HCT116 (cell line): ENCODE measurements at regions not wholly inside any gene's neighbourhood (a gene's known extent, or its start where the extent isn't known, plus 50 kb on each side); places are given as distances from the start of the nearest gene placed in this dataset.

Source experiments
- ATAC-seq: fragments of 200-7000 bp; cut with Tn5 transposase; 2 replicates; pipeline ENCODE4 v1.9.1; 2020; ENCODE audit warnings: mild to moderate bottlenecking, moderate library complexity
- BruUV-seq: library from RNA; stranded (reverse); fragments of 400-500 nt; replicated peaks from 2 replicates; lab custom pipeline; 2021; lab: Mats Ljungman, UMichigan
- CTCF ChIA-PET: fragments of 300-600 bp; sonication (Branson Sonifier 250); formaldehyde crosslinking; loops from one replicate; lab custom pipeline; 2021; ENCODE audit warnings: antibody characterized with exemption; lab: Charles Lee
- POLR2A ChIA-PET: fragments of 300-600, 350-600 bp; sonication (Branson Sonifier 250); formaldehyde crosslinking; loops from one replicate; lab custom pipeline; 2021; ENCODE audit warnings: antibody characterized with exemption; lab: Charles Lee
- RAD21 ChIA-PET, 2 experiments: fragments of 300-600 bp; sonication (Branson Sonifier 250); formaldehyde crosslinking; loops; one replicate each; lab custom pipeline; 2023; ENCODE audit warnings: low total read pairs in 2 of 2; ENCODE audit not compliant: uncharacterized antibody in 2 of 2, unreplicated experiment in 2 of 2, low non-redundant PET in 1 of 2; lab: Charles Lee
- DNase-seq: peaks from one replicate; pipeline ENCODE4 v3.0.0-alpha.2; 2010; ENCODE audit warnings: low read depth, low spot score
- H2AFZ ChIP-seq: fragments of 200-600 bp; shearing (Covaris generic), sonication (generic); 2 replicates; pipeline ENCODE4 v1.6.1; 2017; ENCODE audit warnings: low read depth, mixed run types, mixed read lengths, antibody characterized with exemption, low read length; ENCODE audit not compliant: poor library complexity, severe bottlenecking
- H3K27ac ChIP-seq: 2 replicates; pipeline ENCODE4 v1.5.1; 2012; ENCODE audit warnings: low read depth, low read length
- H3K27me3 ChIP-seq: fragments of 200-600 bp; sonication (generic); 2 replicates; pipeline ENCODE4 v1.6.1; 2016; ENCODE audit warnings: mixed run types, low read length, mixed read lengths; ENCODE audit not compliant: insufficient read depth
- H3K36me3 ChIP-seq, 2 experiments: fragments of 200-500 bp in 1 of 2; fragments of 200-600 bp in 1 of 2; sonication (Bioruptor generic) in 1 of 2; sonication (generic) in 1 of 2; 2 replicates each; pipeline versions ENCODE4 v1.5.1 to v1.6.1; 2014 to 2016; ENCODE audit warnings: low read length in 2 of 2, inconsistent platforms in 1 of 2, mixed read lengths in 1 of 2, mixed run types in 1 of 2; ENCODE audit not compliant: insufficient read depth in 2 of 2, control insufficient read depth in 1 of 2
- H3K4me1 ChIP-seq, 2 experiments: fragments of 200-600 bp in 1 of 2; sonication (generic) in 1 of 2; 2 replicates each; pipeline versions ENCODE4 v1.5.1 to v1.6.1; 2012 to 2017; ENCODE audit warnings: low read length in 2 of 2, inconsistent platforms in 1 of 2, mild to moderate bottlenecking in 1 of 2, mixed read lengths in 1 of 2, mixed run types in 1 of 2, moderate library complexity in 1 of 2; ENCODE audit not compliant: insufficient read depth in 2 of 2, control insufficient read depth in 1 of 2
- H3K4me2 ChIP-seq: fragments of 200-600 bp; sonication (generic); 2 replicates; pipeline ENCODE4 v1.6.1; 2017; ENCODE audit warnings: mixed run types, low read length, mixed read lengths
- H3K4me3 ChIP-seq, 2 experiments: fragments of 200-600 bp in 1 of 2; sonication (generic) in 1 of 2; replicated peaks in 1 of 2; 2 replicates each; pipeline ENCODE4 v1.5.1; 2011 to 2016; ENCODE audit warnings: low read length in 2 of 2, control low read depth in 1 of 2, low read depth in 1 of 2, mild to moderate bottlenecking in 1 of 2, mixed read lengths in 1 of 2, mixed run types in 1 of 2
- H3K79me2 ChIP-seq: fragments of 200-600 bp; sonication (generic); 2 replicates; pipeline ENCODE4 v1.6.1; 2017; ENCODE audit warnings: mild to moderate bottlenecking, mixed run types, low read length, moderate library complexity, mixed read lengths; ENCODE audit not compliant: insufficient read depth
- H3K9ac ChIP-seq: fragments of 200-600 bp; sonication (generic); 2 replicates; pipeline ENCODE4 v1.6.1; 2016; ENCODE audit warnings: low read length, mixed read lengths
- H3K9me2 ChIP-seq: fragments of 200-600 bp; sonication (generic), shearing (Covaris generic); 2 replicates; pipeline ENCODE4 v1.6.1; 2017; ENCODE audit warnings: mixed run types, mild to moderate bottlenecking, moderate library complexity; ENCODE audit not compliant: insufficient read depth
- H3K9me3 ChIP-seq, 2 experiments: fragments of 200-500 bp in 1 of 2; fragments of 200-600 bp in 1 of 2; sonication (Bioruptor generic) in 1 of 2; sonication (generic) in 1 of 2; 2 replicates each; pipeline ENCODE4 v1.6.1; 2014 to 2017; ENCODE audit warnings: low read length in 2 of 2, mixed read lengths in 2 of 2, inconsistent platforms in 1 of 2, low read depth in 1 of 2, mild to moderate bottlenecking in 1 of 2, mixed run types in 1 of 2, moderate library complexity in 1 of 2; ENCODE audit not compliant: control insufficient read depth in 1 of 2, insufficient read depth in 1 of 2
- H4K20me1 ChIP-seq: fragments of 200-600 bp; sonication (generic), shearing (Covaris generic); 2 replicates; pipeline ENCODE4 v1.6.1; 2017; ENCODE audit warnings: mixed run types, mild to moderate bottlenecking, moderate library complexity; ENCODE audit not compliant: insufficient read depth
- CBX3 ChIP-seq: IDR thresholded peaks from 2 replicates; pipeline ENCODE4 v1.6.1; 2012; ENCODE audit warnings: low read depth
- EGR1 ChIP-seq: IDR thresholded peaks from 2 replicates; pipeline ENCODE4 v1.6.1; 2012; ENCODE audit warnings: low read depth
- ELF1 ChIP-seq: IDR thresholded peaks from 2 replicates; pipeline ENCODE4 v1.6.1; 2012; ENCODE audit warnings: low read depth, borderline replicate concordance
- EZH2phosphoT487 ChIP-seq: fragments of 200-600 bp; IDR thresholded peaks from 2 replicates; pipeline ENCODE4 v1.6.1; 2018; ENCODE audit warnings: antibody characterized with exemption, borderline replicate concordance
- FOSL1 ChIP-seq: IDR thresholded peaks from 2 replicates; pipeline ENCODE4 v1.6.1; 2012; ENCODE audit warnings: low read depth
- JUND ChIP-seq: IDR thresholded peaks from 2 replicates; pipeline ENCODE4 v1.6.1; 2012
- RAD21 ChIP-seq: IDR thresholded peaks from 2 replicates; pipeline ENCODE4 v1.6.1; 2012; ENCODE audit warnings: low read depth, mild to moderate bottlenecking
- SIN3A ChIP-seq: IDR thresholded peaks from 2 replicates; pipeline ENCODE4 v1.6.1; 2012; ENCODE audit warnings: low read depth
- SP1 ChIP-seq: IDR thresholded peaks from 2 replicates; pipeline ENCODE4 v1.6.1; 2012; ENCODE audit warnings: low read depth
- SRF ChIP-seq: IDR thresholded peaks from 2 replicates; pipeline ENCODE4 v1.6.1; 2012; ENCODE audit warnings: low read depth
- ZFX ChIP-seq: fragments of 450-650 bp; IDR thresholded peaks from 2 replicates; pipeline ENCODE4 v1.6.1; 2017
- intact Hi-C: fragments of 100-400 bp; cut with micrococcal nuclease; formaldehyde crosslinking; loops from 2 replicates; pipeline ENCODE4 v1.10.0; 2022
- TF ChIP-seq, protein P1 (sequence below): IDR thresholded peaks from 2 replicates; pipeline ENCODE4 v1.6.1; 2012; ENCODE audit warnings: low read depth
- TF ChIP-seq, protein P2 (sequence below): IDR thresholded peaks from 2 replicates; pipeline ENCODE4 v1.6.1; 2011; ENCODE audit warnings: mild to moderate bottlenecking, low read length, moderate library complexity; ENCODE audit not compliant: insufficient replicate concordance; ENCODE audit errors: extremely low read depth
- TF ChIP-seq, protein P3 (sequence below): IDR thresholded peaks from 2 replicates; pipeline ENCODE4 v1.6.1; 2012

DNA sequence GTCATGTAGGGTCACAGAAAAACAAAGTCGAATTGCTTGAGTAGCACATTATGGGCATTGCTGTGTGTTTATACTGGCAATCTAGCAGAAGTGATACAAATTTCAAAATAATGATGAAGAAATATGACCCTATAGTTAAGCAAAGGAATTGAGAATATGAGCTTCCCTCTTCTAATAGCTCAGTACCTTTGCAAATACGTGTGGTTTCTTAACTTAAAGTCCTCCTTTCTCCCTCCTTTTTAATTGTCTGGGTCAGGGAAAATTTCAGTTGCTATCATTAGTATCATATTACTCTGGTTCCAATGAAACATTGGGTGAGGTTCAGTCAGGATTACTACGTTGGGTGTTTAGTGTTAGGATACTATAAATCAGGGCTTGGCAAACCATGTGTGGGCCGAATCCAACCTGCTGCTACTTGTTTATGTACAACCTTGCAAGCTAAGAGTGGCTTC lies 166.8 kb upstream of the CARMIL1 start (continued):
- TF ChIP-seq, protein P1, sequence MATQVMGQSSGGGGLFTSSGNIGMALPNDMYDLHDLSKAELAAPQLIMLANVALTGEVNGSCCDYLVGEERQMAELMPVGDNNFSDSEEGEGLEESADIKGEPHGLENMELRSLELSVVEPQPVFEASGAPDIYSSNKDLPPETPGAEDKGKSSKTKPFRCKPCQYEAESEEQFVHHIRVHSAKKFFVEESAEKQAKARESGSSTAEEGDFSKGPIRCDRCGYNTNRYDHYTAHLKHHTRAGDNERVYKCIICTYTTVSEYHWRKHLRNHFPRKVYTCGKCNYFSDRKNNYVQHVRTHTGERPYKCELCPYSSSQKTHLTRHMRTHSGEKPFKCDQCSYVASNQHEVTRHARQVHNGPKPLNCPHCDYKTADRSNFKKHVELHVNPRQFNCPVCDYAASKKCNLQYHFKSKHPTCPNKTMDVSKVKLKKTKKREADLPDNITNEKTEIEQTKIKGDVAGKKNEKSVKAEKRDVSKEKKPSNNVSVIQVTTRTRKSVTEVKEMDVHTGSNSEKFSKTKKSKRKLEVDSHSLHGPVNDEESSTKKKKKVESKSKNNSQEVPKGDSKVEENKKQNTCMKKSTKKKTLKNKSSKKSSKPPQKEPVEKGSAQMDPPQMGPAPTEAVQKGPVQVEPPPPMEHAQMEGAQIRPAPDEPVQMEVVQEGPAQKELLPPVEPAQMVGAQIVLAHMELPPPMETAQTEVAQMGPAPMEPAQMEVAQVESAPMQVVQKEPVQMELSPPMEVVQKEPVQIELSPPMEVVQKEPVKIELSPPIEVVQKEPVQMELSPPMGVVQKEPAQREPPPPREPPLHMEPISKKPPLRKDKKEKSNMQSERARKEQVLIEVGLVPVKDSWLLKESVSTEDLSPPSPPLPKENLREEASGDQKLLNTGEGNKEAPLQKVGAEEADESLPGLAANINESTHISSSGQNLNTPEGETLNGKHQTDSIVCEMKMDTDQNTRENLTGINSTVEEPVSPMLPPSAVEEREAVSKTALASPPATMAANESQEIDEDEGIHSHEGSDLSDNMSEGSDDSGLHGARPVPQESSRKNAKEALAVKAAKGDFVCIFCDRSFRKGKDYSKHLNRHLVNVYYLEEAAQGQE = no peak
- no peak for TF ChIP-seq ELF1
- no peak for TF ChIP-seq JUND
- no peak for TF ChIP-seq SIN3A
- TF ChIP-seq, protein P2, sequence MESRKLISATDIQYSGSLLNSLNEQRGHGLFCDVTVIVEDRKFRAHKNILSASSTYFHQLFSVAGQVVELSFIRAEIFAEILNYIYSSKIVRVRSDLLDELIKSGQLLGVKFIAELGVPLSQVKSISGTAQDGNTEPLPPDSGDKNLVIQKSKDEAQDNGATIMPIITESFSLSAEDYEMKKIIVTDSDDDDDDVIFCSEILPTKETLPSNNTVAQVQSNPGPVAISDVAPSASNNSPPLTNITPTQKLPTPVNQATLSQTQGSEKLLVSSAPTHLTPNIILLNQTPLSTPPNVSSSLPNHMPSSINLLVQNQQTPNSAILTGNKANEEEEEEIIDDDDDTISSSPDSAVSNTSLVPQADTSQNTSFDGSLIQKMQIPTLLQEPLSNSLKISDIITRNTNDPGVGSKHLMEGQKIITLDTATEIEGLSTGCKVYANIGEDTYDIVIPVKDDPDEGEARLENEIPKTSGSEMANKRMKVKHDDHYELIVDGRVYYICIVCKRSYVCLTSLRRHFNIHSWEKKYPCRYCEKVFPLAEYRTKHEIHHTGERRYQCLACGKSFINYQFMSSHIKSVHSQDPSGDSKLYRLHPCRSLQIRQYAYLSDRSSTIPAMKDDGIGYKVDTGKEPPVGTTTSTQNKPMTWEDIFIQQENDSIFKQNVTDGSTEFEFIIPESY = no peak

DNA sequence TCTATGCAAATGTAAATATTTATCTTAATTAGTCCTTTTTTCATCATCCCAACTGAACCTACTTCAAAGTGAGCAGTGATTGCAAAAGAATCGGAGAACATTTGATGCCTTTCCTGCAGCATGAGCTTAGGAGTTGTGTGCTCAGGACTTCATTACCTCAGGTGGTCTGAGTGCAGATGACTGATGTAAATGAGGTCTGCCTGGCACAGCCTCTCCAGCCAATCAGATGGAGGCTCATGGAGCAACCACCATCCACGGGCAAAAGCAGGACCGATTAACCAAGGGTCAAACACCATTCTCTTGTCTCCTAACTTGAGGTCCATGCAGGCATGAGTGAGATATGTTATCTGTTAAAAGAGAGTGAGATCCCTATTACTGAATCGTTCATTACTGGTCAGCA lies 165.7 kb upstream of the CARMIL1 start:
- DNase-seq (no peak), ATAC-seq (no peak)
- no peaks in the 10 kb centered on the region for H3K79me2 ChIP-seq
- H3K4me1 ChIP-seq = no peaks in the 10 kb centered on the region
- RAD21 ChIA-PET = no interaction called here
- no peaks in the 10 kb centered on the region for H3K9me3 ChIP-seq
- no peaks in the 10 kb centered on the region for H3K9me2 ChIP-seq
- intact Hi-C loops = no loop called here
- H3K4me3 ChIP-seq = no peak overlapping the region
- H3K9ac ChIP-seq = no peak overlapping the region
- no peaks in the 10 kb centered on the region for H3K27me3 ChIP-seq
- CTCF ChIA-PET = no interaction called here
- no TSS peak for BruUV-seq
- no peak overlapping the region for H3K4me2 ChIP-seq
- H3K27ac ChIP-seq = no peak overlapping the region
- POLR2A ChIA-PET = no interaction called here
- no peaks in the 10 kb centered on the region for H4K20me1 ChIP-seq
- H2AFZ ChIP-seq = no peak overlapping the region
- no peaks in the 10 kb centered on the region for H3K36me3 ChIP-seq
- TF ChIP-seq RAD21 (no peak), CBX3 (no peak), ELF1 (no peak), SP1 (no peak), ZFX (no peak), SIN3A (no peak), EGR1 (no peak), EZH2phosphoT487 (no peak), FOSL1 (no peak), SRF (no peak)
- TF ChIP-seq, protein P1 = no peak
- TF ChIP-seq, protein P3, sequence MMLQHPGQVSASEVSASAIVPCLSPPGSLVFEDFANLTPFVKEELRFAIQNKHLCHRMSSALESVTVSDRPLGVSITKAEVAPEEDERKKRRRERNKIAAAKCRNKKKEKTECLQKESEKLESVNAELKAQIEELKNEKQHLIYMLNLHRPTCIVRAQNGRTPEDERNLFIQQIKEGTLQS = no peak
- TF ChIP-seq, protein P2 = no peak
